GM18498 (cell line): ENCODE measurements at regions not wholly inside any gene's neighbourhood (a gene's known extent, or its start where the extent isn't known, plus 50 kb on each side); places are given as distances from the start of the nearest gene placed in this dataset.

Source experiments
- ATAC-seq: cut with Tn5 transposase; IDR thresholded peaks from one replicate; pipeline ENCODE4 v1.9.1; 2021; ENCODE audit warnings: mild to moderate bottlenecking, moderate library complexity; ENCODE audit not compliant: unreplicated experiment

GRCh38 chrX:40485973-40486372 lies 94.8 kb upstream of the ATP6AP2 start:
- no peak for ATAC-seq

DNA sequence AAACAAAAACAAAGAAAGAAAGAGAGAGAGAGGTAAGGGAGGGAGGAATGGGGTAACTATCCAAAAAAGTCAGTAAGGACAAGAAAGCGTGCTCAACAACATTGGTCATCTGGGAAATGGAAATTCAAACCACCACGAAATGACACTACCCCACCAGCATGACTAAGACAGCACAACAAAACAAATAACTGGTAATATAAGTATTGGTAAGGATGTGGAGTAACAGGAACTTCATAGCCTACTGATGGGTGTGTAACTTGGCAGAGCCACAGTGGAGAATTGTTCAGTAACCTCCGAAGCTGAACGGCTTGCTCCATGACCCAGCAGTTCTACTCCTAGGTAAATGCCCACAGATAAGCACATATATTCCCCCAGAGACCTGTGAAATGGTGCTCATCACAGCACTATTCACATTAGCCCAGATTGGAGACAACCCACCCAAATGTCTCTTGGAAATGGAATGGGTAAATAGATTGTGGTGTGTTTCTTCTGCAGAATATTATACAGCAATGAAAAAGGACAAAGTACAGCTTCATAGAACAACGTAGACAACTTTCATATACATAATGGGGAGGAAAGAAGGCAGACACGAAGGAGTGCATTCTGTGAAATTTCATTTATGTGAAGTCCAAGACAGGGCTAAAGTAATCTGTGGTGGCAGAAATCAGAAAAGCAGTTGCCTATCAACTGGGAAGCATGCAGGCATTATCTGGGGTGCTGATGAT lies 95.5 kb upstream of the ATP6AP2 start:
- no peak for ATAC-seq

DNA sequence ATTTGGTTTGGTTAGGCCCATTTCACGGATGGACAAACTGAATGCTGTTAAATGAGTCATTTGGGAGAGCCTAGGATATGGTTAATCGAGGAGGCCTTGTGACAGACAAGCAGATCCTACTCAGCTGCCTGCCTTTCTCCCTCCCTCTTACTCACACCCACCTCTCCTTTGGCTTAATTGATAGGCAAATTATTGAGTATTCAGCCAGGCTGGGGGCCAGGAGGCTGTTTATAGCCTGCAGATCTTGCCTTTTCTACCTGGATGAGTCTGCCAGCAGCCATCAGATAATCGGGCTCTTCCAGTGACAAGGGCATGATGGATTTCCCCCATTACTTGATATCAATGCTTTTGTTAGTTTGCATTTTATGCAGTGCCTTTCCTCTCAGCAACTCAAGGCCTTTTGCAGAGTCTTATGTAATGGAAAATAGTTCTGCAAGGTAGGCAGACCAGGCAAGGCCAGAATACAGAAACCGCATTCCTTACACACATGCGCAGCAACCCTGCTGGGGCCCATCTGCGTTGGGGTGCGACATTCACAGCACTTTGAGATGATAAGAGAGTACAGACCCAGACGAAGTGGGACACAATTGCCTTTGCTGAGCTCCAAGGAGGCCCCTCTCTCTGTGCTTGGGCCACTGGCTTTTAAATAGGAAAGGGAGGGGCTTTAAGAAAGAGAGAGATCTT lies 96.2 kb upstream of the ATP6AP2 start:
- no peak for ATAC-seq

GRCh38 chrX:40483502-40483901 lies 97.3 kb upstream of the ATP6AP2 start:
- ATAC-seq, result no peak

GRCh38 chrX:40479777-40480318 lies 100.9 kb upstream of the ATP6AP2 start:
- no peak for ATAC-seq

DNA sequence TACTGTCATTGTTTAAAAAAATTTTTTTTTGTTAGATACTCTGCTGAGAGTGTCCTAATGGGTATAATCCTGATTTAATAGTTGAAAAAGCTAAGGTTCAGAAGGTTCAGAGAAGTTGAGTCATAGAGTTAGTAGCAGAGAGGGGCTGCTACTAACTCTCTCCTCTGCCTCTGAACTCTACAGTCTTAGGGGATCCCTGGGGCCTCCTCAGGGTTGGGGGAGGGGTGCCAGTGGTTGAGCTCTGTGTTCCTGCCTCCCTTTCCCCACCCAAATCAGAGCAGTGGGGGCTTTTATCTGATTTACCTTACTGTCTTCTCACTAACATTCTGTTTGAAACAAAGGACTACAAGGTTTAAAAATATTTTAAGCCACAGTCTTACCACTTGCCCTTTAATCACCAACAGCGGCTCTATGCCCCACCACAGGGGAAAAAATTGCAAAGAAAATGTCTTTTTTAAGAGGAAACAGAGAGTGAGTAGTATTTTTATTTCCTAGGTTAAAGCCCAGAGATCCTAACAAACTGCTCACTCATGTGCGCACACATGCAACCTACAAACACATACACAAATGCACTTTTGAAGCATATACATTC lies 102.2 kb upstream of the ATP6AP2 start:
- no peak for ATAC-seq

GRCh38 chrX:40476958-40477357 lies 103.8 kb upstream of the ATP6AP2 start:
- ATAC-seq, result no peak

GRCh38 chrX:40474645-40475044 lies 106.1 kb upstream of the ATP6AP2 start:
- ATAC-seq, result no peak

- no peak for ATAC-seq
Measured at GRCh38 chrX:40474205-40474626, 106.6 kb upstream of the ATP6AP2 start.

GRCh38 chrX:40473460-40474204 lies 107.1 kb upstream of the ATP6AP2 start:
- ATAC-seq, result no peak

DNA sequence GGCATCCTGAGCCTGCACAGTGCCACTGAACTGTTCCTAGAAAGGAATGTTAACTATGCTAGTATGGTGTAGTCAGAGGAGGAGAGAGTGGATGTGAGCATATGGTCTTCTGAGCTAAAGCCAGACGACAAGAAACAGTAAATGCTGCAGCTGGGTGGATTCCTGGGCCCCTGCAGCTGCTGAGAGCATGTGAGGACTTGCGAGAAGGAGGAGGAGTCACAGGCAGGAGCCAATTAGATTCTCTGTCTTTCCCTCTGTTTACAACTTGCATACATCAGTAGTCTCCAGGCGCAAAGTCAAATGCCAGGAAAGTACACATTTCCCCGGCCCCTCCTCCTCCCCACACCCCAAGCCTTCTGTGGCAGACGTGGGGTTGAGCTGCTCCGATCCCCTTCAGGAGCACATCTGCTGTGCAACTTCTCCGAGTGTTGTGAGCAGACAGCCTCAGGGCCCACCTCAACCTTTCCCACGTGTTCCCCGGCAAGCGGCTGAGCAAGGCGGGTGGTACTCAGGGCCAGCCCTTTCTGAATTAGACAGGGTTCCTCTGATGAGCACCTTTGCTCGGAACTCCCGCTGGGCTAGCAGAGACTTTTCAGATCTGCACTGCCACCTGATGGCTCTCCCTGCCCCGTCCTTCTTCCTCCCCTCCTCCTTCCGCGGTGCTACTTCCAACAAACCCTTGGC lies 108.7 kb upstream of the ATP6AP2 start:
- peak; percentile 63 for ATAC-seq

GRCh38 chrX:40470830-40471429 lies 109.8 kb upstream of the ATP6AP2 start:
- ATAC-seq, result no peak

DNA sequence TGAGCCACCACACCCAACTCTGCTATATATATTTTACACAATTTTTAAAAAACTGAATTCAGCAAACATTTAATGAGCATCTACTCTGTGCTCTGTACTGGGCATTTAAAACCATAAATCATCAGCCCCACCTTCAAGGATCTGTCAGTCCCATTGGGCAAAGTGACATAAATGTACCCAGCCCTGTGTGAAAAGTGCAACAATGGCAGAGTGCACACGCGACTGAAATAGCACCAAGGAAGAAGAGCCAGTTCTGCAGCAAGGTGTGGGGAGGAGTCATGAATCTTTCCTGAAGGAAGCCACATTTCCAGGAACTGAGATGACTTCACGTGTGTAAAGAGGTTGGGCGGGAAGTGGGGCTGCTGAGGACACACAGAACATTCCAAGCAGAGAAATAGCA lies 111.5 kb upstream of the ATP6AP2 start:
- ATAC-seq, result no peak

- peak; percentile 54 for ATAC-seq
Measured at GRCh38 chrX:40468033-40468846, 112.5 kb upstream of the ATP6AP2 start.

GRCh38 chrX:40467454-40467853 lies 113.3 kb upstream of the ATP6AP2 start:
- ATAC-seq, result no peak

GRCh38 chrX:40465735-40466551 lies 114.8 kb upstream of the ATP6AP2 start:
- ATAC-seq, result no peak

GRCh38 chrX:40462795-40463194 lies 118.0 kb upstream of the ATP6AP2 start:
- no peak for ATAC-seq

- ATAC-seq, result no peak
Measured at GRCh38 chrX:40460926-40461325, 119.8 kb upstream of the ATP6AP2 start.
